Epithelial cell of esophagus (primary cell): ENCODE measurements at regions not wholly inside any gene's neighbourhood (a gene's known extent, or its start where the extent isn't known, plus 50 kb on each side); places are given as distances from the start of the nearest gene placed in this dataset.
A peak's percentile ranks its signal among the peaks of the same experiment; 100 is the strongest.

ENCODE experiments used
- DNase-seq: peaks from one replicate; pipeline ENCODE4 v3.0.0; 2010; ENCODE audit warnings: low read depth
- H3K4me3 ChIP-seq: 2 replicates; pipeline ENCODE4 v1.5.1; 2011; ENCODE audit warnings: mild to moderate bottlenecking, low read length, control low read depth
- TF ChIP-seq, protein P1 (sequence below): IDR thresholded peaks from 2 replicates; pipeline ENCODE4 v1.5.1; 2011; ENCODE audit warnings: low read depth, mild to moderate bottlenecking, low read length, control low read depth, inconsistent platforms; ENCODE audit not compliant: insufficient read depth; ENCODE audit errors: missing control alignments

DNA sequence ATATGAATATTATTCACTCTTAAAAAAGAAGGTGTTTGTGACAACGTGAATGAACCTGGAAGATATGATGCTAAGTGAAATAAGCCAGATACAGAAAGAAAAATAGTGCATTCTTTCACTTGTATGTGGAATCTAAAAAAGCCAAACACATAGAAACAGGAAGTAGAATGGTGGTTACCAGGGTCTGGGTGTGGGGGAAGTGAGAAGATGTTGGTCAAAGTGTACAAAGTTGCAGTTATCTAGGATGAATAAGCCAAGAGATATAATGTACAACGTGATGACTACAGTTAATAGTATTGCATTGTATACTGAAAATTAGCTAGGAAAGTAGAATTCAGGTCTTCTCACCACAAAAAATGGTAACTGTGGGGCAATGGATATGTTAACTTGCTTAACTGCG lies 151.1 kb upstream of the HCRTR2 start:
- DNase-seq = no peak
- TF ChIP-seq, protein P1, sequence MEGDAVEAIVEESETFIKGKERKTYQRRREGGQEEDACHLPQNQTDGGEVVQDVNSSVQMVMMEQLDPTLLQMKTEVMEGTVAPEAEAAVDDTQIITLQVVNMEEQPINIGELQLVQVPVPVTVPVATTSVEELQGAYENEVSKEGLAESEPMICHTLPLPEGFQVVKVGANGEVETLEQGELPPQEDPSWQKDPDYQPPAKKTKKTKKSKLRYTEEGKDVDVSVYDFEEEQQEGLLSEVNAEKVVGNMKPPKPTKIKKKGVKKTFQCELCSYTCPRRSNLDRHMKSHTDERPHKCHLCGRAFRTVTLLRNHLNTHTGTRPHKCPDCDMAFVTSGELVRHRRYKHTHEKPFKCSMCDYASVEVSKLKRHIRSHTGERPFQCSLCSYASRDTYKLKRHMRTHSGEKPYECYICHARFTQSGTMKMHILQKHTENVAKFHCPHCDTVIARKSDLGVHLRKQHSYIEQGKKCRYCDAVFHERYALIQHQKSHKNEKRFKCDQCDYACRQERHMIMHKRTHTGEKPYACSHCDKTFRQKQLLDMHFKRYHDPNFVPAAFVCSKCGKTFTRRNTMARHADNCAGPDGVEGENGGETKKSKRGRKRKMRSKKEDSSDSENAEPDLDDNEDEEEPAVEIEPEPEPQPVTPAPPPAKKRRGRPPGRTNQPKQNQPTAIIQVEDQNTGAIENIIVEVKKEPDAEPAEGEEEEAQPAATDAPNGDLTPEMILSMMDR = no peak
- H3K4me3 ChIP-seq = no peak overlapping the region

DNA sequence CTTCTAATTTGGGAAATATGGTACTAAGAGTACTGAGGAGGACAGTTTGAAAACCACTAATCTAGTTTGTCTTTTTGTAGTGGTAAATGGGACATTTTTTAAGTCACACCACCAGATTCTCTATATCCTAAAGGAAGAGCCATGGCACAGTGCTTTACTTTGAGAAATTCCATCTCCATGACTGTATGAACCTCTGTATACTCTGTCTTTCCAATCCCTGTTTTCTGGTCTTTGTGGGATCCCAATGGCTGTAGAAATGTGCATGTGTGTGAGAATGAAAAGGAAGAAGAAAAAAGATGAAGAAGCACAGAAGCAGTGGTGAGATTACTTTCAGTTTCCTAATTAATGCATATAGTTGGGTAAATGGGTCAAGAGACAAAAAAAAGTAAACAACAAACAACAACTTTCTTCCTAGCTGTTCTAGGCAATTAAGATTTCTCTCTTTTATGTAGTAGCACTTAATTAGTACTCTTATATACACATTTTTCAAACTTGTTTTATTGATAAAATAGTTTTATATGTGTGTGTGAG lies 141.2 kb upstream of the HCRTR2 start:
- no peak overlapping the region for H3K4me3 ChIP-seq
- DNase-seq = no peak
- TF ChIP-seq, protein P1 = no peak

DNA sequence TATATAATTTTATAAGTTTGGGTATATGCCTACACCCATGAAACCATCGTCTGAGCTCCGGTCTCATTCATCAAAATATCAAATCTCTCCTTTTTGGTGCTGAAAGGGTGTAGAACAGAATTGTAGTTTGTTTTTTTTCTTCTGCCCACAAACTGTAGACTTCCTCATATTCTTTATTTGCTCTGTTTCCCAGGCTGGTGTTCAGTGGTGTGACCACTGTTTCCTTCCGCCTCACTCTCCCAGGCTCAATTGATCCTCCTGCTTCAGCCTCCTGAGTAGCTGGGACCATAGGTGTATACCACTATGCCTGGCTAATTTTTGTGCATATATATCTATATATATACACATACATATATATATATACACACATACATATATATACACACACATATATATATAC lies 139.6 kb upstream of the HCRTR2 start:
- DNase-seq = no peak
- TF ChIP-seq, protein P1 = no peak
- no peak overlapping the region for H3K4me3 ChIP-seq

DNA sequence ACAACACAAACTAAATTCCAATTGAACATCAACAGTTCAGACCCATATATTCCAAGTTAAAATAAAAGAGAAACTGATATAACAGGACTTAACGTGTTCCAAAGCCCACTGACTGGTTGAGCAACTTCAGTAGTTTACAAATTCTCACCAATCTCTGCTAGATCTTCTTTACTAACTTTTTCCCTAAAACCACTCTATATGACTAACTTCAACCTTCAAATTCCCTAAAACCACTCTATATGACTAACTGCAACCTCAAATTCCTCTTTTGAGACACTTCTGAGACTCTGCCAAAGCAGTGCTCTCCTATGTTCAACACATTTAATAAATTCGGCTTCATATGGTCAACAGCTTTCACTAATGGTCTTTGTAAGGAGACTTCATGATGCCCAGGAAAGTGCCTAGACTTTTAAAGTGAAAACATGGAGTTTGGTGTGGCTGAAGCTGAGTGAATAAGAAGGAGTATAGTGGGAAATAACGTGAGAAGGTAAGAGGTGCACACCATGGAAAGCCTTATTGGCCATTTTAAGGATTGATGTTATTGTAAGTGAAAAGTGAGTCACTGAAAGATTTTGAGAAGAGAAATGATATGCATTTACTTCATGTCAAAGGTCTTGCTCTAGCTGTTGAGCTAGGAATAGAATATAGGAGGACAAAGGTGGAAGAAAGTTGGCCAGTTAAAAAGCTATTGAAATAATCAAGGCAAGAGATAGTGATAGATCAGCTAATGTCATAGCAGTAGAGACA lies 134.0 kb upstream of the HCRTR2 start:
- no peak overlapping the region for H3K4me3 ChIP-seq
- peak; percentile 29 for DNase-seq
- TF ChIP-seq, protein P1 = no peak

DNA sequence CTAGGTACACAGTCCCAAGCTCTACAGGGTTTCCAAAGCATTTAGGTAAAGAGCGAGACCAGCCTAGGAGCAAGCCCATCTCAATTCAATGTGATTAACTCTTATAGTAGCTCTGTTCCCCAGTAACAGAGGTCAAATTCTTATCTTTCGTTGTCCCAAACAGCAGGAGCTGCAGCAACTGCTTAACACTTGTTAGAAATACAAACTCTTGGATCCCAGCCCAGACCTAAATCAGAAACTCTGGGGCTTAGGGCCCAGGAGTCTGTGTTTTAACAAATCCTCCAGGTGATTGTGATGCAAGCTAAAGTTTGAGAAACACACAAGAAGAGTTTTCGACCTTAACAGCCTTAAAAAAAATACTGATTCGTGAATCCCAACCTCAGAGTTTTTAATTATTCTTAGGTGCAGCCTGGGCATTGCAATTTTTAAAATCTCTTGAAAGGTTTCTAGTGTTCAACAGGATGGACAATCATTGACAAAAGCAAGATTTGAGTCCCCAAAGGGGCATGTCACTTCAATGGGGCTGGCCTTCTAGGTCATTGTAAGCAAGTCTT lies 127.4 kb upstream of the HCRTR2 start:
- no peak overlapping the region for H3K4me3 ChIP-seq
- DNase-seq = no peak
- TF ChIP-seq, protein P1 = no peak

DNA sequence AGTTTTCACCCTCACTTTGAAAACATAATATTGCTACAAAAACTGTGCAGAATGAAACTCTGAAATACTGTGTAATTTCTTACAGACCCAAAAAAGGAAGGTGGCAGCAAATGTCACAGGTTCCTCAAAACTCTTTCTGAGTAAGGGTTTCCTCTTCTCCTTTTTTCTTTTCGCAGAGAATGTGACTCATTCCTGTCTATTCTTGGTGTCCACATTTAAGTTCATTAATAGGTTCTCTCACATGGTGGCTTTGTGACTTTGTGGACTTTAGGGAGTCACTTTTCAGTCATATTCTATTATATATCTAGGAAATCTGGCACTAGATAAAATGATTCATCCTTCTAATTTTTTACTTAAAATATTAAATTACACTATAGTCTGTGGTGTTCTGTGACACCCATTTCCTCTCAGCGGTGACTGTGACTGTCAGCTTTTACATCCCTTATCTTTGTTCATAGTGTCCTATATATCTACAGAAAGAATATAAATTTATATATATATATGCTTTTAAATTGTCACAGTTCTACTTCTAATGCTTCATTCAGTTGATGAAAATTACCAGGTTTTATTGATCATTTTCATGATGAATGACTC lies 126.8 kb upstream of the HCRTR2 start:
- TF ChIP-seq, protein P1 = no peak
- H3K4me3 ChIP-seq = no peak overlapping the region
- DNase-seq = no peak
